Loucy (cell line): ENCODE measurements at regions not wholly inside any gene's neighbourhood (a gene's known extent, or its start where the extent isn't known, plus 50 kb on each side); places are given as distances from the start of the nearest gene placed in this dataset.

Experiments used
- CTCF ChIP-seq: fragments of 200-600 bp; sonication (generic); conservative IDR thresholded peaks from 2 replicates; pipeline ENCODE4 v1.5.1; 2014; ENCODE audit warnings: mild to moderate bottlenecking, antibody characterized with exemption, low read length
- EZH2phosphoT487 ChIP-seq: fragments of 200-600 bp; IDR thresholded peaks from 2 replicates; pipeline ENCODE4 v1.6.1; 2018; ENCODE audit warnings: antibody characterized with exemption, mild to moderate bottlenecking, moderate library complexity, borderline replicate concordance

DNA sequence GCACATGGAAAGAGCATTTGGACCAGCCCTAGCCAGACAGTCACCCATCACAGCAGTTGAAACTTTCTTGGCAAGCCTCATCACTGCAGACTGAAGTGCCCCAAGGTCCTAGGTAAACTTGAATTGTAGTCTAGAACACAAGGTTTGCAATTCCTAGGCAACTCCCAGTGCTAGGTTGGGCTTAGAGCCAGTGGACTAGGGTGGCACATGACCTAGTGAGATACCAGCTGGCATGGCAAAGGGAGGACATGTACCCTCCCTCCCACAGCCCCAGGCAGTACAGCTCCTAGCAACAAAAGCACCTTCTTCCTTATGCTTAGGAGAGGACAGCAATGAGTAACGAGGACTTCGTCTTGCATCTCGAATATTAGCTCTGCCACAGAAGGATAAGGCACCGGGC is 889.5 kb downstream of the JRKL start:
- no peak for TF ChIP-seq CTCF
- no peak for TF ChIP-seq EZH2phosphoT487
